ENCODE measurements at regions not wholly inside any gene's neighbourhood (a gene's known extent, or its start where the extent isn't known, plus 50 kb on each side); places are given as distances from the start of the nearest gene placed in this dataset.

GRCh38 chr7:49038821-49039358 lies 114.5 kb downstream of the CDC14C start:
- no peak overlapping the region for H3K9ac ChIP-seq (ENCODE audit: low read length in 5 of 5)
- H3K27me3 ChIP-seq (ENCODE audit: control insufficient read depth in 5 of 5, insufficient read depth in 4 of 5, low read length in 5 of 5) = no peaks in the 10 kb centered on the region
- no peak overlapping the region for H3K4me3 ChIP-seq (ENCODE audit: low read depth in 1 of 5, low read length in 5 of 5)
- no peak overlapping the region for H3K27ac ChIP-seq (ENCODE audit: low read depth, low read length)
- no peaks in the 10 kb centered on the region for H3K4me1 ChIP-seq (ENCODE audit: control insufficient read depth in 5 of 5, insufficient read depth in 5 of 5, low read length in 5 of 5)
- no peaks in the 10 kb centered on the region for H3K36me3 ChIP-seq (ENCODE audit: control insufficient read depth in 5 of 5, insufficient read depth in 5 of 5, low read length in 5 of 5)
- H3K9me3 ChIP-seq (ENCODE audit: control insufficient read depth in 5 of 5, low read length in 5 of 5) = peaks cover 0 to 4% (median 0%) of the 10 kb centered on the region in 5 donors

- Histone ChIP-seq H3K9me3 (ENCODE audit: control insufficient read depth in 5 of 5, low read length in 5 of 5) (peaks cover 0 to 9% (median 0%) of the 10 kb centered on the region in 5 donors), H3K27ac (ENCODE audit: low read depth, low read length) (no peak overlapping the region), H3K27me3 (ENCODE audit: control insufficient read depth in 5 of 5, insufficient read depth in 4 of 5, low read length in 5 of 5) (no peaks in the 10 kb centered on the region), H3K9ac (ENCODE audit: low read length in 5 of 5) (no peak overlapping the region), H3K4me3 (ENCODE audit: low read depth in 1 of 5, low read length in 5 of 5) (no peak overlapping the region), H3K36me3 (ENCODE audit: control insufficient read depth in 5 of 5, insufficient read depth in 5 of 5, low read length in 5 of 5) (no peaks in the 10 kb centered on the region), H3K4me1 (ENCODE audit: control insufficient read depth in 5 of 5, insufficient read depth in 5 of 5, low read length in 5 of 5) (no peaks in the 10 kb centered on the region)
Observed at GRCh38 chr7:49060743-49061142, 136.4 kb downstream of the CDC14C start.

- H3K36me3 ChIP-seq (ENCODE audit: control insufficient read depth in 5 of 5, insufficient read depth in 5 of 5, low read length in 5 of 5) = no peaks in the 10 kb centered on the region
- H3K27ac ChIP-seq (ENCODE audit: low read depth, low read length) = no peak overlapping the region
- no peak overlapping the region for H3K4me3 ChIP-seq (ENCODE audit: low read depth in 1 of 5, low read length in 5 of 5)
- H3K9ac ChIP-seq (ENCODE audit: low read length in 5 of 5) = no peak overlapping the region
- no peaks in the 10 kb centered on the region for H3K4me1 ChIP-seq (ENCODE audit: control insufficient read depth in 5 of 5, insufficient read depth in 5 of 5, low read length in 5 of 5)
- no peaks in the 10 kb centered on the region for H3K27me3 ChIP-seq (ENCODE audit: control insufficient read depth in 5 of 5, insufficient read depth in 4 of 5, low read length in 5 of 5)
- no peaks in the 10 kb centered on the region for H3K9me3 ChIP-seq (ENCODE audit: control insufficient read depth in 5 of 5, low read length in 5 of 5)
Observed at GRCh38 chr7:49074538-49074937, 150.2 kb downstream of the CDC14C start.

- H3K4me1 ChIP-seq (ENCODE audit: control insufficient read depth in 5 of 5, insufficient read depth in 5 of 5, low read length in 5 of 5) = no peaks in the 10 kb centered on the region
- H3K27me3 ChIP-seq (ENCODE audit: control insufficient read depth in 5 of 5, insufficient read depth in 4 of 5, low read length in 5 of 5) = no peaks in the 10 kb centered on the region
- H3K36me3 ChIP-seq (ENCODE audit: control insufficient read depth in 5 of 5, insufficient read depth in 5 of 5, low read length in 5 of 5) = no peaks in the 10 kb centered on the region
- H3K9ac ChIP-seq (ENCODE audit: low read length in 5 of 5) = no peak overlapping the region
- peaks cover 0 to 6% (median 0%) of the 10 kb centered on the region in 5 donors for H3K9me3 ChIP-seq (ENCODE audit: control insufficient read depth in 5 of 5, low read length in 5 of 5)
- no peak overlapping the region for H3K4me3 ChIP-seq (ENCODE audit: low read depth in 1 of 5, low read length in 5 of 5)
- H3K27ac ChIP-seq (ENCODE audit: low read depth, low read length) = no peak overlapping the region
Observed at GRCh38 chr7:49080896-49081475, 156.6 kb downstream of the CDC14C start.

GRCh38 chr7:49088017-49088416 lies 163.7 kb downstream of the CDC14C start:
- Histone ChIP-seq H3K4me3 (ENCODE audit: low read depth in 1 of 5, low read length in 5 of 5) (no peak overlapping the region), H3K36me3 (ENCODE audit: control insufficient read depth in 5 of 5, insufficient read depth in 5 of 5, low read length in 5 of 5) (no peaks in the 10 kb centered on the region), H3K27me3 (ENCODE audit: control insufficient read depth in 5 of 5, insufficient read depth in 4 of 5, low read length in 5 of 5) (no peaks in the 10 kb centered on the region), H3K27ac (ENCODE audit: low read depth, low read length) (no peak overlapping the region), H3K4me1 (ENCODE audit: control insufficient read depth in 5 of 5, insufficient read depth in 5 of 5, low read length in 5 of 5) (no peaks in the 10 kb centered on the region), H3K9ac (ENCODE audit: low read length in 5 of 5) (no peak overlapping the region), H3K9me3 (ENCODE audit: control insufficient read depth in 5 of 5, low read length in 5 of 5) (no peaks in the 10 kb centered on the region)

GRCh38 chr7:49089717-49090116 lies 165.4 kb downstream of the CDC14C start:
- Histone ChIP-seq H3K9me3 (ENCODE audit: control insufficient read depth in 5 of 5, low read length in 5 of 5) (no peaks in the 10 kb centered on the region), H3K27me3 (ENCODE audit: control insufficient read depth in 5 of 5, insufficient read depth in 4 of 5, low read length in 5 of 5) (no peaks in the 10 kb centered on the region), H3K4me3 (ENCODE audit: low read depth in 1 of 5, low read length in 5 of 5) (no peak overlapping the region), H3K9ac (ENCODE audit: low read length in 5 of 5) (no peak overlapping the region), H3K27ac (ENCODE audit: low read depth, low read length) (no peak overlapping the region), H3K4me1 (ENCODE audit: control insufficient read depth in 5 of 5, insufficient read depth in 5 of 5, low read length in 5 of 5) (no peaks in the 10 kb centered on the region), H3K36me3 (ENCODE audit: control insufficient read depth in 5 of 5, insufficient read depth in 5 of 5, low read length in 5 of 5) (no peaks in the 10 kb centered on the region)

GRCh38 chr7:49091089-49091488 lies 166.7 kb downstream of the CDC14C start:
- Histone ChIP-seq H3K4me3 (ENCODE audit: low read depth in 1 of 5, low read length in 5 of 5) (no peak overlapping the region), H3K4me1 (ENCODE audit: control insufficient read depth in 5 of 5, insufficient read depth in 5 of 5, low read length in 5 of 5) (no peaks in the 10 kb centered on the region), H3K27ac (ENCODE audit: low read depth, low read length) (no peak overlapping the region), H3K36me3 (ENCODE audit: control insufficient read depth in 5 of 5, insufficient read depth in 5 of 5, low read length in 5 of 5) (no peaks in the 10 kb centered on the region), H3K9me3 (ENCODE audit: control insufficient read depth in 5 of 5, low read length in 5 of 5) (no peaks in the 10 kb centered on the region), H3K9ac (ENCODE audit: low read length in 5 of 5) (no peak overlapping the region), H3K27me3 (ENCODE audit: control insufficient read depth in 5 of 5, insufficient read depth in 4 of 5, low read length in 5 of 5) (no peaks in the 10 kb centered on the region)

GRCh38 chr7:49091519-49091918 lies 167.2 kb downstream of the CDC14C start:
- Histone ChIP-seq H3K36me3 (ENCODE audit: control insufficient read depth in 5 of 5, insufficient read depth in 5 of 5, low read length in 5 of 5) (no peaks in the 10 kb centered on the region), H3K27me3 (ENCODE audit: control insufficient read depth in 5 of 5, insufficient read depth in 4 of 5, low read length in 5 of 5) (no peaks in the 10 kb centered on the region), H3K9me3 (ENCODE audit: control insufficient read depth in 5 of 5, low read length in 5 of 5) (no peaks in the 10 kb centered on the region), H3K9ac (ENCODE audit: low read length in 5 of 5) (no peak overlapping the region), H3K27ac (ENCODE audit: low read depth, low read length) (no peak overlapping the region), H3K4me3 (ENCODE audit: low read depth in 1 of 5, low read length in 5 of 5) (no peak overlapping the region), H3K4me1 (ENCODE audit: control insufficient read depth in 5 of 5, insufficient read depth in 5 of 5, low read length in 5 of 5) (no peaks in the 10 kb centered on the region)

GRCh38 chr7:49093218-49093617 lies 168.9 kb downstream of the CDC14C start:
- H3K9ac ChIP-seq (ENCODE audit: low read length in 5 of 5) = no peak overlapping the region
- no peak overlapping the region for H3K27ac ChIP-seq (ENCODE audit: low read depth, low read length)
- no peak overlapping the region for H3K4me3 ChIP-seq (ENCODE audit: low read depth in 1 of 5, low read length in 5 of 5)
- H3K36me3 ChIP-seq (ENCODE audit: control insufficient read depth in 5 of 5, insufficient read depth in 5 of 5, low read length in 5 of 5) = no peaks in the 10 kb centered on the region
- H3K9me3 ChIP-seq (ENCODE audit: control insufficient read depth in 5 of 5, low read length in 5 of 5) = no peaks in the 10 kb centered on the region
- no peaks in the 10 kb centered on the region for H3K4me1 ChIP-seq (ENCODE audit: control insufficient read depth in 5 of 5, insufficient read depth in 5 of 5, low read length in 5 of 5)
- no peaks in the 10 kb centered on the region for H3K27me3 ChIP-seq (ENCODE audit: control insufficient read depth in 5 of 5, insufficient read depth in 4 of 5, low read length in 5 of 5)

GRCh38 chr7:49094866-49095265 lies 170.5 kb downstream of the CDC14C start:
- H3K27me3 ChIP-seq (ENCODE audit: control insufficient read depth in 5 of 5, insufficient read depth in 4 of 5, low read length in 5 of 5) = no peaks in the 10 kb centered on the region
- no peak overlapping the region for H3K27ac ChIP-seq (ENCODE audit: low read depth, low read length)
- no peaks in the 10 kb centered on the region for H3K9me3 ChIP-seq (ENCODE audit: control insufficient read depth in 5 of 5, low read length in 5 of 5)
- H3K4me3 ChIP-seq (ENCODE audit: low read depth in 1 of 5, low read length in 5 of 5) = no peak overlapping the region
- no peak overlapping the region for H3K9ac ChIP-seq (ENCODE audit: low read length in 5 of 5)
- no peaks in the 10 kb centered on the region for H3K36me3 ChIP-seq (ENCODE audit: control insufficient read depth in 5 of 5, insufficient read depth in 5 of 5, low read length in 5 of 5)
- no peaks in the 10 kb centered on the region for H3K4me1 ChIP-seq (ENCODE audit: control insufficient read depth in 5 of 5, insufficient read depth in 5 of 5, low read length in 5 of 5)

All from subcutaneous abdominal adipose tissue (tissue), 5 donors.